IPS-15b (cell line): ENCODE measurements at regions not wholly inside any gene's neighbourhood (a gene's known extent, or its start where the extent isn't known, plus 50 kb on each side); places are given as distances from the start of the nearest gene placed in this dataset.

Experiments
- H3K27me3 ChIP-seq: one replicate; pipeline ENCODE4 v1.6.1; 2013; ENCODE audit warnings: low read length; ENCODE audit not compliant: control insufficient read depth, insufficient read depth
- H3K36me3 ChIP-seq: one replicate; pipeline ENCODE4 v1.6.1; 2013; ENCODE audit warnings: low read length; ENCODE audit not compliant: control insufficient read depth, insufficient read depth
- H3K4me1 ChIP-seq: one replicate; pipeline ENCODE4 v1.6.1; 2013; ENCODE audit warnings: mild to moderate bottlenecking, low read length; ENCODE audit not compliant: control insufficient read depth, insufficient read depth
- H3K4me3 ChIP-seq: one replicate; pipeline ENCODE4 v1.5.1; 2013; ENCODE audit warnings: low read depth, low read length
- H3K9ac ChIP-seq: one replicate; pipeline ENCODE4 v1.6.1; 2013; ENCODE audit warnings: low read depth, mild to moderate bottlenecking, low read length
- H3K9me3 ChIP-seq: one replicate; pipeline ENCODE4 v1.6.1; 2013; ENCODE audit warnings: mild to moderate bottlenecking, low read length; ENCODE audit not compliant: control insufficient read depth, insufficient read depth

DNA sequence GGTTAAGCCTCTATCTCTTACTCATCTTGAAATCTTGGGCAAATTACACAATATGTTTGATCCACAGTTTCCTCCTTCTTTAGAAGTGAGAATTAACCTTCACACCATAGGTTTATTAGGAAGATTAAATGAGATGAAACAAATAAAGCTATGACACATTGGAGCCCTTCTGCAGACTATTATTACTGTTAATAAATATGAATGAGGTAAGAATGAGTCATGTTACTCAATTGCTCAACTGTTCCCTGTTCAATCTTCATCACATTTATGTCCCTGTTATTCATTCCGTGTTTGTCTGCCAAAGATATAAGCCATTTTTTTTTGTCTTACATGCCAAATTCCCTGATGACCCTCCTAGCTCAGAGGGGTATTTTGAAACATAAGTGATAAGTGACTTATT lies 52.1 kb upstream of the PAPPA start:
- no peak overlapping the region for H3K9ac ChIP-seq

DNA sequence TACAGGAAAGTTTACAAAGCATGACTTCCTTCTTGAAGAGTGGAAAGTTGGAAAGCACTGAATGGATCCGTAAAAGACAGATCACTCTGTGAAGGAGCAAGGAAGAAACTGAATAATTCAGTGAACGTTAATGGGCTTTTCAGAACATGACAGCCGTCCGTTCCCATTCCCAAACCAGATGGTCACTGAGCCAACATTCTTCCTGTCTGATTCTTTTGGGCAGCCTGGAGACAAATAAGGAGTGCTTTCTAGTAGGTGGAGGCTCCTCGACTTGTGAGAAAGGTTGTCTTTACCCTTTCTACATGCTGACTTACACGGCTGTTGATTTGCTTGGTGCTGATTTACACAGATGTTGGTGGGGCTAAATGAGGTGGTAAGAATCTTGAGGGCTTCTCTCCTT lies 51.0 kb upstream of the PAPPA start:
- Histone ChIP-seq H3K9ac (no peak overlapping the region), H3K4me1 (no peaks in the 10 kb centered on the region), H3K9me3 (no peaks in the 10 kb centered on the region), H3K36me3 (no peaks in the 10 kb centered on the region), H3K27me3 (no peaks in the 10 kb centered on the region), H3K4me3 (no peak overlapping the region)

More for the DNA sequence above, 52.1 kb upstream of the PAPPA start:
- H3K9me3 ChIP-seq: no peaks in the 10 kb centered on the region
- H3K4me3 ChIP-seq: no peak overlapping the region
- peaks cover 5% of the 10 kb centered on the region for H3K4me1 ChIP-seq
- no peaks in the 10 kb centered on the region for H3K36me3 ChIP-seq
- no peaks in the 10 kb centered on the region for H3K27me3 ChIP-seq
